ENCODE measurements at regions not wholly inside any gene's neighbourhood (a gene's known extent, or its start where the extent isn't known, plus 50 kb on each side); places are given as distances from the start of the nearest gene placed in this dataset.

- Histone ChIP-seq H3K9me3 (ENCODE audit: low read length) (no peaks in the 10 kb centered on the region), H3K4me1 (ENCODE audit: insufficient read depth, low read length, poor library complexity, severe bottlenecking) (no peaks in the 10 kb centered on the region), H3K27ac (ENCODE audit: low read depth, low read length, poor library complexity, severe bottlenecking) (no peak overlapping the region), H3K79me2 (ENCODE audit: insufficient read depth, low read depth, low read length) (no peaks in the 10 kb centered on the region), H3K4me2 (ENCODE audit: low read length) (no peak overlapping the region), H2AFZ (ENCODE audit: low read length) (no peak overlapping the region), H3K9me2 (ENCODE audit: insufficient read depth, low read length) (no peaks in the 10 kb centered on the region), H3K36me3 (ENCODE audit: insufficient read depth, low read length) (no peaks in the 10 kb centered on the region), H3K4me3 (ENCODE audit: low read depth, low read length, poor library complexity, severe bottlenecking) (no peak overlapping the region), H4K20me1 (ENCODE audit: insufficient read depth, low read length) (no peaks in the 10 kb centered on the region)
- POLR2A ChIA-PET = interaction anchor here (2.0 kb wide), 1 partner anchor 8 kb away, joined by 8 read pairs; no protein-coding TSS in a partner anchor
- CTCF ChIA-PET (ENCODE audit: unreplicated experiment) = no interaction called here
- intact Hi-C loops (cut with micrococcal nuclease; ENCODE audit: unreplicated experiment) = no loop called here
- TF ChIP-seq CTCF (conservative IDR thresholded peaks at IDR 0.05; ENCODE audit: low read length) = no peak
- TF ChIP-seq EZH2phosphoT487 (IDR thresholded peaks at IDR 0.05; ENCODE audit: borderline replicate concordance, low read depth, low read length) = no peak
- BruUV-seq (replicated peaks) = no TSS peak
- no peak for DNase-seq (ENCODE audit: low spot score)
Observed at GRCh38 chr3:102089239-102089638, 239.9 kb downstream of the NFKBIZ start.

- POLR2A ChIA-PET = interaction anchor here (2.0 kb wide), 1 partner anchor 8 kb away, joined by 8 read pairs; no protein-coding TSS in a partner anchor
- H2AFZ ChIP-seq (ENCODE audit: low read length) = no peak overlapping the region
- no peaks in the 10 kb centered on the region for H3K36me3 ChIP-seq (ENCODE audit: insufficient read depth, low read length)
- H3K4me1 ChIP-seq (ENCODE audit: insufficient read depth, low read length, poor library complexity, severe bottlenecking) = no peaks in the 10 kb centered on the region
- no TSS peak for BruUV-seq (replicated peaks)
- CTCF ChIA-PET (ENCODE audit: unreplicated experiment) = no interaction called here
- H4K20me1 ChIP-seq (ENCODE audit: insufficient read depth, low read length) = no peaks in the 10 kb centered on the region
- H3K4me3 ChIP-seq (ENCODE audit: low read depth, low read length, poor library complexity, severe bottlenecking) = no peak overlapping the region
- H3K4me2 ChIP-seq (ENCODE audit: low read length) = no peak overlapping the region
- TF ChIP-seq EZH2phosphoT487 (IDR thresholded peaks at IDR 0.05; ENCODE audit: borderline replicate concordance, low read depth, low read length) = no peak
- TF ChIP-seq CTCF (conservative IDR thresholded peaks at IDR 0.05; ENCODE audit: low read length) = no peak
- intact Hi-C loops (cut with micrococcal nuclease; ENCODE audit: unreplicated experiment) = no loop called here
- no peak for DNase-seq (ENCODE audit: low spot score)
- no peaks in the 10 kb centered on the region for H3K79me2 ChIP-seq (ENCODE audit: insufficient read depth, low read depth, low read length)
- no peaks in the 10 kb centered on the region for H3K9me3 ChIP-seq (ENCODE audit: low read length)
- no peak overlapping the region for H3K27ac ChIP-seq (ENCODE audit: low read depth, low read length, poor library complexity, severe bottlenecking)
- no peaks in the 10 kb centered on the region for H3K9me2 ChIP-seq (ENCODE audit: insufficient read depth, low read length)
Observed at GRCh38 chr3:102089904-102090720, 240.8 kb downstream of the NFKBIZ start.

- Histone ChIP-seq H3K4me1 (ENCODE audit: insufficient read depth, low read length, poor library complexity, severe bottlenecking) (no peaks in the 10 kb centered on the region), H2AFZ (ENCODE audit: low read length) (no peak overlapping the region), H3K4me2 (ENCODE audit: low read length) (no peak overlapping the region), H3K9me2 (ENCODE audit: insufficient read depth, low read length) (no peaks in the 10 kb centered on the region), H3K79me2 (ENCODE audit: insufficient read depth, low read depth, low read length) (no peaks in the 10 kb centered on the region), H3K4me3 (ENCODE audit: low read depth, low read length, poor library complexity, severe bottlenecking) (no peak overlapping the region), H4K20me1 (ENCODE audit: insufficient read depth, low read length) (no peaks in the 10 kb centered on the region), H3K36me3 (ENCODE audit: insufficient read depth, low read length) (no peaks in the 10 kb centered on the region), H3K9me3 (ENCODE audit: low read length) (no peaks in the 10 kb centered on the region), H3K27ac (ENCODE audit: low read depth, low read length, poor library complexity, severe bottlenecking) (no peak overlapping the region)
- POLR2A ChIA-PET = no interaction called here
- intact Hi-C loops (cut with micrococcal nuclease; ENCODE audit: unreplicated experiment) = no loop called here
- no peak for TF ChIP-seq EZH2phosphoT487 (IDR thresholded peaks at IDR 0.05; ENCODE audit: borderline replicate concordance, low read depth, low read length)
- no peak for TF ChIP-seq CTCF (conservative IDR thresholded peaks at IDR 0.05; ENCODE audit: low read length)
- CTCF ChIA-PET (ENCODE audit: unreplicated experiment) = no interaction called here
- no TSS peak for BruUV-seq (replicated peaks)
- no peak for DNase-seq (ENCODE audit: low spot score)
Observed at GRCh38 chr3:102090721-102091045, 241.4 kb downstream of the NFKBIZ start.
